ENCODE measurements at regions not wholly inside any gene's neighbourhood (a gene's known extent, or its start where the extent isn't known, plus 50 kb on each side); places are given as distances from the start of the nearest gene placed in this dataset.

- in situ Hi-C loops (cut with HindIII; ENCODE audit: low sequenced_read_pairs): no loop called here
- DNase-seq (ENCODE audit: low read depth, low spot score): no peak
- H3K4me3 ChIP-seq (ENCODE audit: low read depth, low read length): no peak overlapping the region
- no peak for TF ChIP-seq CTCF (IDR thresholded peaks at IDR 0.05; ENCODE audit: low read depth, low read length)
Observed at GRCh38 chr21:45338311-45339017, 50.8 kb upstream of the POFUT2 start.

- in situ Hi-C loops (cut with HindIII; ENCODE audit: low sequenced_read_pairs): no loop called here
- DNase-seq (ENCODE audit: low read depth, low spot score): no peak
- H3K4me3 ChIP-seq (ENCODE audit: low read depth, low read length): no peak overlapping the region
- TF ChIP-seq CTCF (IDR thresholded peaks at IDR 0.05; ENCODE audit: low read depth, low read length): no peak
Observed at GRCh38 chr21:45339421-45340402, 52.0 kb upstream of the POFUT2 start.

- H3K4me3 ChIP-seq (ENCODE audit: low read depth, low read length): no peak overlapping the region
- in situ Hi-C loops (cut with HindIII; ENCODE audit: low sequenced_read_pairs): no loop called here
- no peak for DNase-seq (ENCODE audit: low read depth, low spot score)
- TF ChIP-seq CTCF (IDR thresholded peaks at IDR 0.05; ENCODE audit: low read depth, low read length): no peak
Observed at GRCh38 chr21:45340515-45340914, 52.8 kb upstream of the POFUT2 start.

GRCh38 chr21:45341261-45341660, 53.6 kb upstream of the POFUT2 start:
- DNase-seq (ENCODE audit: low read depth, low spot score): no peak
- no peak for TF ChIP-seq CTCF (IDR thresholded peaks at IDR 0.05; ENCODE audit: low read depth, low read length)
- in situ Hi-C loops (cut with HindIII; ENCODE audit: low sequenced_read_pairs): no loop called here
- no peak overlapping the region for H3K4me3 ChIP-seq (ENCODE audit: low read depth, low read length)

GRCh38 chr21:45341779-45342178, 54.1 kb upstream of the POFUT2 start:
- H3K4me3 ChIP-seq (ENCODE audit: low read depth, low read length): no peak overlapping the region
- in situ Hi-C loops (cut with HindIII; ENCODE audit: low sequenced_read_pairs): no loop called here
- no peak for TF ChIP-seq CTCF (IDR thresholded peaks at IDR 0.05; ENCODE audit: low read depth, low read length)
- peak; percentile 59 for DNase-seq (ENCODE audit: low read depth, low spot score)

GRCh38 chr21:45343891-45344290, 56.2 kb upstream of the POFUT2 start:
- no peak for DNase-seq (ENCODE audit: low read depth, low spot score)
- TF ChIP-seq CTCF (IDR thresholded peaks at IDR 0.05; ENCODE audit: low read depth, low read length): no peak
- no peak overlapping the region for H3K4me3 ChIP-seq (ENCODE audit: low read depth, low read length)
- in situ Hi-C loops (cut with HindIII; ENCODE audit: low sequenced_read_pairs): no loop called here
